KMS-11 (cell line): ENCODE measurements at regions not wholly inside any gene's neighbourhood (a gene's known extent, or its start where the extent isn't known, plus 50 kb on each side); places are given as distances from the start of the nearest gene placed in this dataset.

Source experiments
- H2AFZ ChIP-seq: fragments of 200-600 bp; sonication (generic); 2 replicates; pipeline ENCODE4 v1.6.1; 2016; ENCODE audit warnings: antibody characterized with exemption, mixed run types, low read depth
- H3K27ac ChIP-seq: fragments of 200-600 bp; sonication (generic); 2 replicates; pipeline ENCODE4 v1.6.1; 2016; ENCODE audit warnings: mild to moderate bottlenecking, mixed run types
- H3K27me3 ChIP-seq: fragments of 200-600 bp; sonication (generic); 2 replicates; pipeline ENCODE4 v1.6.1; 2017; ENCODE audit warnings: mild to moderate bottlenecking, low read depth, mixed run types, moderate library complexity; ENCODE audit not compliant: insufficient read depth
- H3K36me3 ChIP-seq: fragments of 200-600 bp; sonication (generic); 2 replicates; pipeline ENCODE4 v1.6.1; 2017; ENCODE audit warnings: mild to moderate bottlenecking, mixed run types; ENCODE audit not compliant: insufficient read depth
- H3K4me1 ChIP-seq: fragments of 200-600 bp; sonication (generic); 2 replicates; pipeline ENCODE4 v1.6.1; 2016; ENCODE audit warnings: mild to moderate bottlenecking, low read depth, mixed run types; ENCODE audit not compliant: poor library complexity, severe bottlenecking
- H3K4me2 ChIP-seq: fragments of 200-600 bp; sonication (generic); 2 replicates; pipeline ENCODE4 v1.7.0; 2016; ENCODE audit warnings: mild to moderate bottlenecking, mixed run types
- H3K4me3 ChIP-seq: fragments of 200-600 bp; sonication (generic); IDR thresholded peaks from 2 replicates; pipeline ENCODE4 v1.6.1; 2017; ENCODE audit warnings: low read depth, low read length, mixed read lengths; ENCODE audit not compliant: insufficient read depth
- H3K79me2 ChIP-seq: fragments of 200-600 bp; sonication (generic); 2 replicates; pipeline ENCODE4 v1.6.1; 2016; ENCODE audit warnings: low read depth, mixed run types; ENCODE audit not compliant: insufficient read depth
- H3K9ac ChIP-seq: fragments of 200-600 bp; sonication (generic); 2 replicates; pipeline ENCODE4 v1.6.1; 2016; ENCODE audit warnings: mild to moderate bottlenecking, mixed run types
- H4K20me1 ChIP-seq: fragments of 200-600 bp; sonication (generic); 2 replicates; pipeline ENCODE4 v1.6.1; 2016; ENCODE audit warnings: mild to moderate bottlenecking, mixed run types; ENCODE audit not compliant: insufficient read depth
- CTCF ChIP-seq: fragments of 200-600 bp; sonication (generic); conservative IDR thresholded peaks from 2 replicates; pipeline ENCODE4 v1.6.1; 2017; ENCODE audit warnings: low read depth, mild to moderate bottlenecking, antibody characterized with exemption, low read length, moderate library complexity, mixed read lengths

GRCh38 chr6:106825156-106825555, 149.4 kb downstream of the CD24 start:
- Histone ChIP-seq H3K4me2 (no peak overlapping the region), H3K27me3 (no peaks in the 10 kb centered on the region), H3K27ac (no peak overlapping the region), H3K9ac (no peak overlapping the region), H3K36me3 (no peaks in the 10 kb centered on the region), H2AFZ (no peak overlapping the region), H3K4me1 (no peaks in the 10 kb centered on the region), H3K79me2 (no peaks in the 10 kb centered on the region), H4K20me1 (no peaks in the 10 kb centered on the region), H3K4me3 (no peak overlapping the region)
- TF ChIP-seq CTCF, result no peak

GRCh38 chr6:106823732-106824351, 150.7 kb downstream of the CD24 start:
- Histone ChIP-seq H3K27ac (no peak overlapping the region), H3K4me1 (no peaks in the 10 kb centered on the region), H2AFZ (no peak overlapping the region), H3K27me3 (no peaks in the 10 kb centered on the region), H3K36me3 (no peaks in the 10 kb centered on the region), H3K4me3 (no peak overlapping the region), H3K9ac (no peak overlapping the region), H4K20me1 (no peaks in the 10 kb centered on the region), H3K79me2 (no peaks in the 10 kb centered on the region), H3K4me2 (no peak overlapping the region)
- no peak for TF ChIP-seq CTCF

- no peak overlapping the region for H3K4me2 ChIP-seq
- H2AFZ ChIP-seq, result no peak overlapping the region
- H3K36me3 ChIP-seq, result no peaks in the 10 kb centered on the region
- no peaks in the 10 kb centered on the region for H3K4me1 ChIP-seq
- no peaks in the 10 kb centered on the region for H3K27me3 ChIP-seq
- no peak overlapping the region for H3K27ac ChIP-seq
- no peaks in the 10 kb centered on the region for H3K79me2 ChIP-seq
- no peaks in the 10 kb centered on the region for H4K20me1 ChIP-seq
- TF ChIP-seq CTCF, result no peak
- H3K9ac ChIP-seq, result no peak overlapping the region
- no peak overlapping the region for H3K4me3 ChIP-seq
Observed at GRCh38 chr6:106823058-106823457, 151.5 kb downstream of the CD24 start.

- H3K9ac ChIP-seq, result no peak overlapping the region
- H3K27ac ChIP-seq, result no peak overlapping the region
- no peaks in the 10 kb centered on the region for H3K36me3 ChIP-seq
- no peak for TF ChIP-seq CTCF
- H3K4me3 ChIP-seq, result no peak overlapping the region
- H3K4me2 ChIP-seq, result no peak overlapping the region
- no peaks in the 10 kb centered on the region for H3K79me2 ChIP-seq
- no peak overlapping the region for H2AFZ ChIP-seq
- H3K4me1 ChIP-seq, result no peaks in the 10 kb centered on the region
- H4K20me1 ChIP-seq, result no peaks in the 10 kb centered on the region
- H3K27me3 ChIP-seq, result no peaks in the 10 kb centered on the region
Observed at GRCh38 chr6:106820412-106820852, 154.1 kb downstream of the CD24 start.
